Smooth muscle cell (in vitro differentiated cells): ENCODE measurements at regions not wholly inside any gene's neighbourhood (a gene's known extent, or its start where the extent isn't known, plus 50 kb on each side); places are given as distances from the start of the nearest gene placed in this dataset.

ENCODE experiments used
- DNase-seq: peaks from one replicate; lab custom pipeline; 2025; ENCODE audit not compliant: unreplicated experiment; lab: John Stamatoyannopoulos, UW
- H2AFZ ChIP-seq: fragments of 200-600 bp; sonication (generic); 2 replicates; pipeline ENCODE4 v1.6.0; 2016; ENCODE audit warnings: antibody characterized with exemption, low read depth, mild to moderate bottlenecking
- H3F3A ChIP-seq: fragments of 200-600 bp; sonication (generic); 2 replicates; pipeline ENCODE4 v1.6.0; 2017; ENCODE audit warnings: antibody characterized with exemption, low read depth
- H3K27ac ChIP-seq: fragments of 200-600 bp; sonication (generic); 2 replicates; pipeline ENCODE4 v1.5.1; 2016; ENCODE audit warnings: low read depth, mild to moderate bottlenecking
- H3K27me3 ChIP-seq: fragments of 200-600 bp; sonication (generic); 2 replicates; pipeline ENCODE4 v1.6.1; 2016; ENCODE audit warnings: low read depth, mild to moderate bottlenecking
- H3K36me3 ChIP-seq: fragments of 200-600 bp; sonication (generic); 2 replicates; pipeline ENCODE4 v1.5.1; 2016; ENCODE audit warnings: low read depth
- H3K4me1 ChIP-seq: fragments of 200-600 bp; sonication (generic); 2 replicates; pipeline ENCODE4 v1.5.1; 2016; ENCODE audit warnings: low read depth
- H3K4me2 ChIP-seq: fragments of 200-600 bp; sonication (generic); 2 replicates; pipeline ENCODE4 v1.6.0; 2016; ENCODE audit warnings: mild to moderate bottlenecking
- H3K4me3 ChIP-seq: fragments of 200-600 bp; sonication (generic); 2 replicates; pipeline ENCODE4 v1.5.1; 2016; ENCODE audit warnings: mild to moderate bottlenecking
- H3K79me2 ChIP-seq: fragments of 200-600 bp; sonication (generic); 2 replicates; pipeline ENCODE4 v1.6.0; 2016; ENCODE audit warnings: low read depth, mild to moderate bottlenecking
- H3K9ac ChIP-seq: fragments of 200-600 bp; sonication (generic); 2 replicates; pipeline ENCODE4 v1.6.0; 2016; ENCODE audit warnings: low read depth
- H3K9me3 ChIP-seq: fragments of 200-600 bp; sonication (generic); replicated peaks from 2 replicates; pipeline ENCODE4 v1.5.1; 2016; ENCODE audit warnings: low read depth
- H4K20me1 ChIP-seq: fragments of 200-600 bp; sonication (generic); 2 replicates; pipeline ENCODE4 v1.6.0; 2016; ENCODE audit warnings: low read depth
- CTCF ChIP-seq: fragments of 200-600 bp; sonication (generic); IDR thresholded peaks from 2 replicates; pipeline ENCODE4 v1.5.1; 2017; ENCODE audit warnings: borderline replicate concordance, mild to moderate bottlenecking, antibody characterized with exemption; ENCODE audit not compliant: insufficient read depth, poor library complexity, severe bottlenecking
- WGBS: methylation state at CpG from one replicate; pipeline ENCODE4 v1.1.7; 2016; ENCODE audit warnings: low lambda C conversion rate; 5-methylcytosine and 5-hydroxymethylcytosine counted together

DNA sequence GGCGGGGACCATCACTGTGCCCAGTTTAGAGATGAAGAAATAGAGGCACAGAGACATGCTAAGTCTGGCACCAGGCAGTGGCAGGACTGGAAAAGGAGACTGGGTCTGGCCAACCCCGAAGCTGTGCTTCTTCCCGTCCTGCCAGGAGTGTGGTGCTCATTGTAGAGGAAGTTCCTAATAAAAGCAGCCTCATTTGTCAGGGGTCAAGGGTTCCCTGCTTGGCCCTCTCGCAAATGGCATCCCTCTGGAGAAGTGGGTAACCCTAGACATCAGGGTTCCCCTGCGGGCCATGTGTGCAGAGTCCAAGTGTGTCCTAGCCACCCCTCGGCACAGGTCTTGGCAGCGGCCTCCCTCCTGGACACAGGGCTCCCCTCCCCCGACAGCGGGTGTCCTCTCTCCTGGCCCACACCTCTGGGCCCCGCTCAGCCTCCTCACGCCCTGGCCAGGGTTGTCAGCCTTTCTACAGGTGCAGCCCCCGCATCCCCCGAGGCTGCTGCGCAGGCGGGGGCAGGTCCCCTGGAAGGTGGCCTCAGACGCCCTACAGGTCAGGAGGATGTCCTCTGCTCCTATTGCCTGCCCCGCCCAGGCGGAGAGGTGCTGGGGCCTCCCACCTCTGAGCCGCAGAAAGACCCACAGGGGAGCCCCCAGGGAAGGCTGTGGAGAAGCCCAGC is 61.8 kb upstream of the PRR20G start:
- Histone ChIP-seq H3F3A (no peaks in the 10 kb centered on the region), H3K79me2 (no peaks in the 10 kb centered on the region), H3K36me3 (no peaks in the 10 kb centered on the region), H3K4me1 (no peaks in the 10 kb centered on the region), H2AFZ (no peak overlapping the region), H3K4me2 (no peak overlapping the region), H3K9me3 (no peaks in the 10 kb centered on the region), H3K27me3 (peaks cover 15% of the 10 kb centered on the region), H3K4me3 (no peak overlapping the region), H3K9ac (no peak overlapping the region), H3K27ac (no peak overlapping the region), H4K20me1 (no peaks in the 10 kb centered on the region)
- TF ChIP-seq CTCF, result no peak
- no peak for DNase-seq
- 89% methylated on average over 19 of the region's 19 CpGs for WGBS

DNA sequence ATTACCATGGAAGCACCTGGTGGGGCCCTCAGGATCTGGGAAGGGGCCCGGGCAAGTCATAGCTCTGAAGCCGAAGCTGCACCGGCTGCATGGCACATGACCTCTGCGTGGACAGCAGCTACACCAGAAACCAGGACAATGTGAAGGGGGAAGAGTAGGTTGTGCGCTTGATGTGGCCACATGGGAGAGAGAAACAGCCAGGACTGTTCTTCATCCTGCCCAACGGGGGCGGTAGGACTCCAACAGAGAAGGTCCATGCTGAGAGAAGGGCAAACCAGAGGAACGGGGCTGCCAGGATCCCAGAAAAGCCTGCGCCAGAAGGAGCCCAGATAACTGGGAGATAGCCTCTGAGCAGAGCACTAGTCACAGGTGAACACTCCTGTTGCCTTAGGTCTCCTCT is 54.9 kb upstream of the PRR20G start:
- H3K27me3 ChIP-seq, result peaks cover 41% of the 10 kb centered on the region
- no peaks in the 10 kb centered on the region for H3K9me3 ChIP-seq
- H3K4me2 ChIP-seq, result no peak overlapping the region
- H3F3A ChIP-seq, result no peaks in the 10 kb centered on the region
- DNase-seq, result no peak
- no peaks in the 10 kb centered on the region for H3K79me2 ChIP-seq
- H3K4me3 ChIP-seq, result no peak overlapping the region
- 43% methylated on average over 9 of the region's 9 CpGs for WGBS
- no peak overlapping the region for H2AFZ ChIP-seq
- TF ChIP-seq CTCF, result no peak
- H3K27ac ChIP-seq, result no peak overlapping the region
- H4K20me1 ChIP-seq, result no peaks in the 10 kb centered on the region
- H3K36me3 ChIP-seq, result no peaks in the 10 kb centered on the region
- no peak overlapping the region for H3K9ac ChIP-seq
- no peaks in the 10 kb centered on the region for H3K4me1 ChIP-seq

DNA sequence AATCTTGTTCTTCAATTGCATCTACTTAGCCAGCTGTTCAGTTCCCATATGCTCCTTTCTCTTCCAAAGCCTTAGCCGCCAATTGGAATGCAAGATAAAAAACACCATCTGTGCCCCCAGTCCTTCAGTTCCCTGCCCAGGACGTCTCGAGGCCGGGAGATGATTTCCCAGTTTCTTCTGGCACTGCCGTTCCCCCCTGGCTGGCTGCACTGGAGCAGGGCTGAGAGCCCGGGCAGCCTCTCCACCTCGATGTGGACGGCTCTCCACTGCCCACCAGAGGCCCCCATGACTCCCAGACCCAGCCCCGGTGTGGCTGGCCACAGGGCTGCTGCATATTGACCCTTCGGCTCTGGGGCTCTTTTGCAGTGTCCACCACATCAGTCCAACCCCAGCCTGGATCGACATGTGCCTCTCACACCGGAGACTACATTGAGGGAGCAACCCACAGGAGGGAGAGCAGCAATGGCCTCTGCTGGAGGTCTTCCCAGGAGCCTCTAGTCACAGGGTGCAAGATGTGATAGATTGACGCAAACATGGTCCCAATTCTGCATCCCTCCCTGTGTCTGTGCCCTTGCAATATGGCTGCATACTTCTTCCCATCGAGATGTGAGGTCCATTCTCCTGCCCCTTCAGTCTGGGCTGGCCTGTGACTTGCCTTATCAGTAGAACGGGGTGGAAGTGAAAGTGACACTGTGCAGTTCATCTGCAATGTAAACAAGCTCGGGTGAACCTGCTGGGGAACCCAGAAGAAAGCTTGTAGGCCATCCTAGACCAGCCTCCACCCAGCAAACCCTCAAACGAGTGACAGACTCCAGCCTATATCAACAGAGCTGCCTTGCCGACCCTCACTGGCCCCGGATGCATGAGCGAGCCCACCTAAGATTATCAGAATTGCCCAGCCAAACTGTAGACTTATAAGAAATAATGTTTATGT is 52.3 kb upstream of the PRR20G start:
- DNase-seq, result no peak
- no peak overlapping the region for H3K27ac ChIP-seq
- no peaks in the 10 kb centered on the region for H3K36me3 ChIP-seq
- no peaks in the 10 kb centered on the region for H3K79me2 ChIP-seq
- no peaks in the 10 kb centered on the region for H3K9me3 ChIP-seq
- H3K27me3 ChIP-seq, result peaks cover 51% of the 10 kb centered on the region
- H3K4me3 ChIP-seq, result no peak overlapping the region
- H3K4me1 ChIP-seq, result no peaks in the 10 kb centered on the region
- H3K9ac ChIP-seq, result no peak overlapping the region
- H2AFZ ChIP-seq, result no peak overlapping the region
- no peak overlapping the region for H3K4me2 ChIP-seq
- TF ChIP-seq CTCF, result no peak
- no peaks in the 10 kb centered on the region for H3F3A ChIP-seq
- WGBS, result 75% methylated on average over 20 of the region's 20 CpGs
- no peaks in the 10 kb centered on the region for H4K20me1 ChIP-seq
